ENCODE measurements at regions not wholly inside any gene's neighbourhood (a gene's known extent, or its start where the extent isn't known, plus 50 kb on each side); places are given as distances from the start of the nearest gene placed in this dataset.

- TF ChIP-seq POLR2AphosphoS5 (IDR thresholded peaks at IDR 0.05; ENCODE audit: low read depth, low read length): no peak
- no peak for TF ChIP-seq REST (IDR thresholded peaks at IDR 0.05; ENCODE audit: insufficient read depth in 1 of 2, low read depth in 2 of 2, low read length in 1 of 2)
- no peak for TF ChIP-seq TCF7L2 (IDR thresholded peaks at IDR 0.05; ENCODE audit: low read depth, low read length)
- no peak for TF ChIP-seq CTCF (IDR thresholded peaks at IDR 0.05)
- no peak for TF ChIP-seq SIN3A (IDR thresholded peaks at IDR 0.05; ENCODE audit: borderline replicate concordance, insufficient read depth, low read depth, low read length)
- Histone ChIP-seq H3K27ac (ENCODE audit: low read length) (no peak overlapping the region), H3K4me1 (ENCODE audit: control insufficient read depth, insufficient read depth, low read length) (no peaks in the 10 kb centered on the region), H3K27me3 (ENCODE audit: control insufficient read depth, insufficient read depth, low read length) (no peaks in the 10 kb centered on the region), H3K4me3 (ENCODE audit: low read depth in 2 of 2, low read length in 2 of 2) (no peak overlapping the region), H3K9me3 (ENCODE audit: control insufficient read depth, insufficient read depth, low read depth, low read length) (no peaks in the 10 kb centered on the region), H3K36me3 (ENCODE audit: control insufficient read depth, insufficient read depth, low read length) (no peaks in the 10 kb centered on the region)
- in situ Hi-C loops (cut with HindIII; ENCODE audit: low pct_unique_long_range_greater_than_20kb, low sequenced_read_pairs) (no loop called here), intact Hi-C loops (cut with micrococcal nuclease; ENCODE audit: unreplicated experiment) (no loop called here)
- CTCF ChIA-PET: no interaction called here
- POLR2A ChIA-PET: no interaction called here
- BruUV-seq (replicated peaks): no TSS peak
- no peak for DNase-seq (ENCODE audit: low read depth, low spot score)
- no peak for ATAC-seq
Observed at GRCh38 chr5:91521785-91522184, 138.7 kb upstream of the ARRDC3 start.

GRCh38 chr5:91521334-91521733 is 138.2 kb upstream of the ARRDC3 start:
- Histone ChIP-seq H3K36me3 (ENCODE audit: control insufficient read depth, insufficient read depth, low read length) (no peaks in the 10 kb centered on the region), H3K4me1 (ENCODE audit: control insufficient read depth, insufficient read depth, low read length) (no peaks in the 10 kb centered on the region), H3K9me3 (ENCODE audit: control insufficient read depth, insufficient read depth, low read depth, low read length) (no peaks in the 10 kb centered on the region), H3K4me3 (ENCODE audit: low read depth in 2 of 2, low read length in 2 of 2) (no peak overlapping the region), H3K27ac (ENCODE audit: low read length) (no peak overlapping the region), H3K27me3 (ENCODE audit: control insufficient read depth, insufficient read depth, low read length) (no peaks in the 10 kb centered on the region)
- in situ Hi-C loops (cut with HindIII; ENCODE audit: low pct_unique_long_range_greater_than_20kb, low sequenced_read_pairs): no loop called here
- intact Hi-C loops (cut with micrococcal nuclease; ENCODE audit: unreplicated experiment): no loop called here
- DNase-seq (ENCODE audit: low read depth, low spot score) (peak; percentile 10), ATAC-seq (no peak)
- POLR2A ChIA-PET: no interaction called here
- CTCF ChIA-PET: no interaction called here
- no peak for TF ChIP-seq SIN3A (IDR thresholded peaks at IDR 0.05; ENCODE audit: borderline replicate concordance, insufficient read depth, low read depth, low read length)
- no peak for TF ChIP-seq REST (IDR thresholded peaks at IDR 0.05; ENCODE audit: insufficient read depth in 1 of 2, low read depth in 2 of 2, low read length in 1 of 2)
- TF ChIP-seq CTCF (IDR thresholded peaks at IDR 0.05): no peak
- TF ChIP-seq POLR2AphosphoS5 (IDR thresholded peaks at IDR 0.05; ENCODE audit: low read depth, low read length): no peak
- no peak for TF ChIP-seq TCF7L2 (IDR thresholded peaks at IDR 0.05; ENCODE audit: low read depth, low read length)
- no TSS peak for BruUV-seq (replicated peaks)
